ENCODE measurements at regions not wholly inside any gene's neighbourhood (a gene's known extent, or its start where the extent isn't known, plus 50 kb on each side); places are given as distances from the start of the nearest gene placed in this dataset.
A peak's percentile ranks its signal among the peaks of the same experiment; 100 is the strongest.

- intact Hi-C loops (cut with micrococcal nuclease): no loop called here
- no peaks in the 10 kb centered on the region for H3K9me3 ChIP-seq (replicated peaks)
- no peak overlapping the region for H3K27ac ChIP-seq (replicated peaks)
- H3K4me1 ChIP-seq: no peaks in the 10 kb centered on the region
- no peaks in the 10 kb centered on the region for H3K36me3 ChIP-seq
- no peak for DNase-seq
- H3K27me3 ChIP-seq (ENCODE audit: low read depth): no peaks in the 10 kb centered on the region
- TF ChIP-seq, protein P1, sequence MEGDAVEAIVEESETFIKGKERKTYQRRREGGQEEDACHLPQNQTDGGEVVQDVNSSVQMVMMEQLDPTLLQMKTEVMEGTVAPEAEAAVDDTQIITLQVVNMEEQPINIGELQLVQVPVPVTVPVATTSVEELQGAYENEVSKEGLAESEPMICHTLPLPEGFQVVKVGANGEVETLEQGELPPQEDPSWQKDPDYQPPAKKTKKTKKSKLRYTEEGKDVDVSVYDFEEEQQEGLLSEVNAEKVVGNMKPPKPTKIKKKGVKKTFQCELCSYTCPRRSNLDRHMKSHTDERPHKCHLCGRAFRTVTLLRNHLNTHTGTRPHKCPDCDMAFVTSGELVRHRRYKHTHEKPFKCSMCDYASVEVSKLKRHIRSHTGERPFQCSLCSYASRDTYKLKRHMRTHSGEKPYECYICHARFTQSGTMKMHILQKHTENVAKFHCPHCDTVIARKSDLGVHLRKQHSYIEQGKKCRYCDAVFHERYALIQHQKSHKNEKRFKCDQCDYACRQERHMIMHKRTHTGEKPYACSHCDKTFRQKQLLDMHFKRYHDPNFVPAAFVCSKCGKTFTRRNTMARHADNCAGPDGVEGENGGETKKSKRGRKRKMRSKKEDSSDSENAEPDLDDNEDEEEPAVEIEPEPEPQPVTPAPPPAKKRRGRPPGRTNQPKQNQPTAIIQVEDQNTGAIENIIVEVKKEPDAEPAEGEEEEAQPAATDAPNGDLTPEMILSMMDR (IDR thresholded peaks at IDR 0.05; ENCODE audit: borderline replicate concordance): no peak
- H3K4me3 ChIP-seq: no peak overlapping the region
Measured at GRCh38 chr7:20267482-20267881, 50.3 kb upstream of the MACC1 start.

DNA sequence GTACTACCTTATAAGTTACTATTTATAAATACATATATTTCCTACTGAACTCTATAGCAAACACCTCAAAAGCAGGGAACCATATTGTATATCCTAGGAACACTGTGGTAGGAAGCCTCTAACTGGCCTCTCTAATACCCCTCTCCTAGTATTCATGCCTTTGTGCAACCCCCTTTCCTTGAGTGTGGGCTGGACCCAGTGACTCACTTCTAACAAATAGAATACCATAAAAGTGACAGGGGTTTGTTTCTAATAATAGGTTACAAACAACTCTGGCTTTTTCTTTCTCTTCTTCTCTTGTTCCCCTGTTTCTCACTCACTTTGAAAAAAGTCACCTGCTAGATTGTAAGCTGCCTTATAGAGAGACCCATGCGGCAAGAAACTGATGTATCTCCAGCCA is 51.6 kb upstream of the MACC1 start:
- TF ChIP-seq, protein P1 (IDR thresholded peaks at IDR 0.05; ENCODE audit: borderline replicate concordance): no peak
- Histone ChIP-seq H3K27ac (replicated peaks) (no peak overlapping the region), H3K9me3 (replicated peaks) (no peaks in the 10 kb centered on the region), H3K27me3 (ENCODE audit: low read depth) (no peaks in the 10 kb centered on the region), H3K4me3 (no peak overlapping the region), H3K4me1 (no peaks in the 10 kb centered on the region), H3K36me3 (no peaks in the 10 kb centered on the region)
- intact Hi-C loops (cut with micrococcal nuclease): no loop called here
- DNase-seq: no peak

GRCh38 chr7:20269726-20270125 is 52.5 kb upstream of the MACC1 start:
- TF ChIP-seq, protein P1 (IDR thresholded peaks at IDR 0.05; ENCODE audit: borderline replicate concordance): no peak
- Histone ChIP-seq H3K4me3 (no peak overlapping the region), H3K4me1 (no peaks in the 10 kb centered on the region), H3K36me3 (no peaks in the 10 kb centered on the region), H3K27ac (replicated peaks) (peak overlapping the region; percentile 33), H3K9me3 (replicated peaks) (no peaks in the 10 kb centered on the region), H3K27me3 (ENCODE audit: low read depth) (no peaks in the 10 kb centered on the region)
- DNase-seq: no peak
- intact Hi-C loops (cut with micrococcal nuclease): no loop called here

DNA sequence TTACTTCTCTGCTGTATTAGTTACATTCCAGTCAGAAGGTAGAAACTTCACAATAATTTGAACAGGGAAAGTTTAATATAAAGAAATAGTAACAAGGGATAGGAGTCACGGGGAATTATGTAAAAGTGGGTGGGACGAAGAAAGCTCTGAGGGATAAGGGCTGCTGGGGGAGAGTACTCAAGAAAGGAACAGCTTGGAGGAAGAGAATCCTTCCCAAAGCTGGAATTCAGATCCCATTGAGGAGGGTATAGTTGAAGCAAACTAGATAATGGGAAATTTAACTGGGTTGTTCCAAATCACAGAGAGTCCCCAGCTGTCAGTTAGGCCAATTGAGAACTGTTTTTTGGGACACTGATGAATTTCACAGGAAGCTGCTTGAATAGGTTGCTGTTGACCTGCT is 53.2 kb upstream of the MACC1 start:
- DNase-seq: no peak
- TF ChIP-seq, protein P1 (IDR thresholded peaks at IDR 0.05; ENCODE audit: borderline replicate concordance): no peak
- intact Hi-C loops (cut with micrococcal nuclease): no loop called here
- Histone ChIP-seq H3K4me1 (no peaks in the 10 kb centered on the region), H3K9me3 (replicated peaks) (no peaks in the 10 kb centered on the region), H3K36me3 (no peaks in the 10 kb centered on the region), H3K4me3 (no peak overlapping the region), H3K27ac (replicated peaks) (peak overlapping the region; percentile 33), H3K27me3 (ENCODE audit: low read depth) (no peaks in the 10 kb centered on the region)

- H3K9me3 ChIP-seq (replicated peaks): no peaks in the 10 kb centered on the region
- TF ChIP-seq, protein P1 (IDR thresholded peaks at IDR 0.05; ENCODE audit: borderline replicate concordance): no peak
- DNase-seq: no peak
- intact Hi-C loops (cut with micrococcal nuclease): no loop called here
- H3K4me1 ChIP-seq: no peaks in the 10 kb centered on the region
- no peak overlapping the region for H3K27ac ChIP-seq (replicated peaks)
- H3K4me3 ChIP-seq: no peak overlapping the region
- no peaks in the 10 kb centered on the region for H3K36me3 ChIP-seq
- no peaks in the 10 kb centered on the region for H3K27me3 ChIP-seq (ENCODE audit: low read depth)
Measured at GRCh38 chr7:20270867-20271266, 53.7 kb upstream of the MACC1 start.

DNA sequence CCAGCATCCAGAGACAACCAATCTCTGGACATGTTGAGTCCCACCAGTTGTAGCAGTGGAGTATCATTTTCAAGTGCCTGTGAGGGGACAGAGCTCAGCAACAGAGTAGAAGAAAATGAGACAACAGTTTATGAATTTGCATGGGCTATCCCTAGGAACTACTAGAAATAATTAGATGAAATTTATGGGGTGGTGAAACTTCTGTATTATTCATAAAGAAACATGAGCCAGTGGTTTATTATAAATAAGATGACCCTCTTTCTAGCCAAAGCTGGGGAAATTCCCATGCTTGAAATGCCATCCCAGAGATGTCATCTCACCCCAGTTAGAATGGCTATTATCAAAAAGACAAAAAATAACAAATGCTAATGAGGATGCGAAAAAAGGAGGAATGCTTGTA is 55.1 kb upstream of the ITGB8 start:
- intact Hi-C loops (cut with micrococcal nuclease): no loop called here

More for the DNA sequence above, 55.1 kb upstream of the ITGB8 start:
- DNase-seq: no peak
- TF ChIP-seq, protein P1 (IDR thresholded peaks at IDR 0.05; ENCODE audit: borderline replicate concordance): no peak
- no peaks in the 10 kb centered on the region for H3K36me3 ChIP-seq
- no peaks in the 10 kb centered on the region for H3K4me1 ChIP-seq
- no peaks in the 10 kb centered on the region for H3K27me3 ChIP-seq (ENCODE audit: low read depth)
- H3K9me3 ChIP-seq (replicated peaks): no peaks in the 10 kb centered on the region
- H3K27ac ChIP-seq (replicated peaks): no peak overlapping the region
- no peak overlapping the region for H3K4me3 ChIP-seq

Data from left ventricle myocardium inferior (tissue), 1 donor.